WERI-Rb-1 (cell line): ENCODE measurements at regions not wholly inside any gene's neighbourhood (a gene's known extent, or its start where the extent isn't known, plus 50 kb on each side); places are given as distances from the start of the nearest gene placed in this dataset.
"Not testable (repeated sequence)": the region's sequence is repeated elsewhere in the genome, so short reads cannot be mapped to it uniquely, and the experiment has no call there.

Experiments used
- DNase-seq: peaks from one replicate; pipeline ENCODE4 v3.0.0-alpha.2; 2020
- H3K27ac ChIP-seq: fragments of 250-450 bp; sonication (Bioruptor Pico); 2 replicates; pipeline ENCODE4 v1.5.1; 2020; ENCODE audit warnings: mild to moderate bottlenecking, moderate library complexity
- H3K27me3 ChIP-seq: fragments of 250-450 bp; sonication (Bioruptor Pico); 2 replicates; pipeline ENCODE4 v1.5.1; 2021; ENCODE audit warnings: mild to moderate bottlenecking, low read depth, moderate library complexity; ENCODE audit not compliant: insufficient read depth, severe bottlenecking
- H3K36me3 ChIP-seq: fragments of 250-450 bp; sonication (Bioruptor Pico); 2 replicates; pipeline ENCODE4 v1.5.1; 2020; ENCODE audit warnings: mild to moderate bottlenecking, moderate library complexity
- H3K4me3 ChIP-seq: 2 replicates; pipeline ENCODE4 v1.5.1; 2011; ENCODE audit warnings: low read depth, mild to moderate bottlenecking, control low read depth, low read length
- H3K9me3 ChIP-seq: fragments of 250-450 bp; sonication (Bioruptor Pico); 2 replicates; pipeline ENCODE4 v1.5.1; 2021; ENCODE audit warnings: mild to moderate bottlenecking, moderate library complexity; ENCODE audit not compliant: severe bottlenecking

DNA sequence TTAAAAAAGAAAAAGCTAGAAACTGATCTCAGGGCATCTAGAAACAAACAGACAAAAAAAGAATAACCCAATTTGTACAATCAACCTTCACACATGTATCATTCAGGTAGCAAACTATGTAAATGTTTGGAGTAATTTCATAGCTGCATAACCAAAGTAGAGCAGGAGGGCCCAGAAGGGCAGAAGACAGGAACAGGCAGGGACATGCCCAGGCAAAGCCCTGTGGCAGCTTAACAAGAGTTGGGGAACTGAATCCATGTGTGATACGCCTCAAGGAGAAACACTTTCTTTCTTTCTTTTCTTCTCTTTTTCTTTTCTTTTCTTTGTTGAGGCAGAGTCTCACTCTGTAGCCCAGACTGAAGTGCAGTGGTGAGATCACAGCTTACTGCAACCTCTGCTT lies 390.4 kb upstream of the ANKRD20A1 start:
- DNase-seq, H3K36me3 ChIP-seq, H3K9me3 ChIP-seq, H3K4me3 ChIP-seq, H3K27me3 ChIP-seq, H3K27ac ChIP-seq: not testable (repeated sequence)

DNA sequence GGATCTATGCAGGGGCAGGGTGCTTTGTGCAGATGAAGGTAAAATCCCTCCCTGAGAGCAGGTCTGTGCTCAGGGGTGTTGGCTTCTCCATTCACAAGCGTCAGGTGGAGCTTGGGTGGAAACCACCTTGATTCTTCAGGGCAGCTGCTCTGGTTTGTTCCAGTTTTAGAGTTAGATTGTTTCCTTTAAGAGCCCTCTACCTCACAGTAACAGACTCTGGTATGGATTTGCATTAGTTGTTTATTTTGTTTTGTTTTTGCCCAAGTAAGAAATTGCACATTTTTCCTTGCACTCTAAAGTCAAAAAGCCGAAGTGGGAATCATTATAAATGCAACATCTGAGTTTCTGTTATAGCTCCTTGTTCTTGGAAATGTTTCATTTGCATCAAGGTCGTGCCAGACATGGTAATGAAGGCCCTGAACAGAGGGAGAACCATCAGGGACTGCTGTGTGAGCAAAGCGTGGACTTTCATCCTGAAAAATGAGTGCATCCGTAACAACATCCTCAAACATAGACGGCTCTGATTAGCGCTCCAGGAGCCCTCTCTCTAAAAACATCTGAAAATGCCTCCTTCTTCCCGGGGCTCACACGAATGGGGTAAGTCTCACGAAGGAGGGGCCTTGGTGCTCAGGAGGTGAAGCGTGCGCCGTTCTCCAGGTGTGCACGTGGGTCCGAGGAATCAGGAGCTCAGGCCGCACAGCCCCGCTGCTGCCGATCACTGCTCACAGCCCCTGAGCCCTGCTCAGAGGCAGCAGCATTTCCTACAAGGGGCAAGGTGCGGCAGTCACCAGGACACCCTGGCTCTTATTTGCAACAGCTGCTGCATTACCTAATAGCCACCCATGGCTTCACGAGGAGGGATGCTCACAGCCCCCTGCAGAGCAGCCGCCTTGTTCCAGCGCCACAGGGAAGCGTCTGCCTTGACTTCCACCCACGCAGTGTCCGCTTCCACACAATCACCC lies 396.7 kb upstream of the ANKRD20A1 start:
- not testable (repeated sequence) for H3K27ac ChIP-seq, H3K4me3 ChIP-seq, H3K36me3 ChIP-seq, H3K9me3 ChIP-seq, DNase-seq, H3K27me3 ChIP-seq

GRCh38 chr9:67452941-67453340 lies 405.8 kb upstream of the ANKRD20A1 start:
- not testable (repeated sequence) for DNase-seq, H3K4me3 ChIP-seq, H3K36me3 ChIP-seq, H3K27ac ChIP-seq, H3K9me3 ChIP-seq, H3K27me3 ChIP-seq

GRCh38 chr9:67442313-67442712 lies 416.4 kb upstream of the ANKRD20A1 start:
- H3K36me3 ChIP-seq, H3K27ac ChIP-seq, H3K4me3 ChIP-seq, H3K27me3 ChIP-seq, DNase-seq, H3K9me3 ChIP-seq: not testable (repeated sequence)

DNA sequence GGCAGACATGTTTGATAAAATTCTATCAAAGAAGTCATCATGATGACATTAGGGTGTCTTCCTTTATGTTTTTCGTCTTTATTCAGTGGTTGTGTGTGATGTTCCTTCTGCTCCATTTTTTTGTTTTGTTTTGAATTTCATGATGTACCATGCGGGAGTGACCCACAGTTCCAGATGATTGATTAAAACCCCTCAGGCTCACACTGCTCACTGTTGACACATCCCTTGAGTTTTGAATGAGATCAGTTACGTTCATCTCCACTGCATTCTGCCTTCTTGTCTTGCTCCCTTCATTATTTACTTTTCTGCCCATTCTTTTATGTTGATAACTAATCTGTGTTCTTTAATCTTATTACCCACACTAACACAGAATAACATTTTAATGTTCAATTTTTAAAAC lies 421.7 kb upstream of the ANKRD20A1 start:
- not testable (repeated sequence) for H3K27ac ChIP-seq, H3K36me3 ChIP-seq, H3K9me3 ChIP-seq, H3K4me3 ChIP-seq, DNase-seq, H3K27me3 ChIP-seq

- not testable (repeated sequence) for H3K9me3 ChIP-seq, H3K36me3 ChIP-seq, DNase-seq, H3K27me3 ChIP-seq, H3K27ac ChIP-seq, H3K4me3 ChIP-seq
Measured at GRCh38 chr9:67424881-67425280, 432.5 kb upstream of the SPATA31A3 start.

DNA sequence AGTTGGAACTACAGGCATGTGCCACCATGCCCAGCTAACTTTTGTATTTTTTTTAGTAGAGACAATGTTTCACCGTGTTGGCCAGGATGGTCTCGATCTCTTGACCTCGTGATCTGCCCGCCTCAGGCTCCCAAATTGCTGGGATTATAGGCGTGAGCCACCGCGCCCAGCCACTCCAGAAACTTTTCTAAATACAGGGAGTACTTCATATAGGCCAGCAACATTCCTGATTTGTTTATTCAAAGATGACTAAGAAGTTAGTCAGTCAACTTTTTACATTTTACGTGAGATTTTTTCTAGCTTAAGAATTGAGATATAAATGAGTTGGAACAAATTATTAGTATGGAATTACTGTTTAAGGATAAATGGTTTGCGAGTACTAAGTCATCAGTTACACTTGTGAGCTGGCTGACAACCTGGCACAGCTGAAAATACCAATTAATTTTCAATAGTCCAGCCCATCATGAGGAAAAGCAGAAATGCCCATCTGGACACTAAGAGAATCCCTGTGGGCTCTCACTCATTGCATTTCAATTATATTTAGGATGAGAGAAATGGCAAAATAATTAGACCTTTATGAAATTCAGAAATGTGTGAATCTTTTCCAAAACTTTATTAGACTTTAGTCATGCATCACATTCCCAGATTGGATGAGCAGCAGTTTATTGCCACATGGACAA lies 430.8 kb upstream of the SPATA31A3 start:
- not testable (repeated sequence) for H3K9me3 ChIP-seq, H3K4me3 ChIP-seq, H3K27ac ChIP-seq, H3K36me3 ChIP-seq, DNase-seq, H3K27me3 ChIP-seq

DNA sequence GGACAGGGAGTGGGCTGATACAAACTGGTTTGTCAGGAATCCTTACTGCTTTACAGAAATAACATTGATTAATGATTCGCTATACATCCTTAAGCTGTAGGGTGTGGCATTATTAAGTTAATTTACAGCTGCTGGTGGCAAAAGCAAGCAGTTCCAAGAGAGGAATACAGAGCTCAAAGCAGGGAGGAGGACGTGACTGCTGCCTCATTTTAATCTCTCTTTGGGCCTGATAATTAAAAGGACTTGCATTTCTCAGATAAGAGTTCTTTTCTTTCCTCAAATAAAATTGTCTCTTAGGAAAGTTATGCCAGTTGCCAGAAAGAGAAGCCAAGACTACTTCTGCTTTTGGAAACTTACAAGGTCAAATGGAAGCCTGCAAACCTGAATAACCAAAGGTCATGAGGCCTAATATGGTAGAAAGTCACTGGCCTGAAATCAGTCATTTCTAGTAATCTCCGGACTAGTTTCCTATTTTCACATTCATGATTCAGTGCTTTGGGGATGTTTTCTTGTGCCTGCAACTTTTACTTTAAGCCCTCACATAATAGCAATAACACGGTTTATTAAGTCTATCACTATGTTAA lies 426.2 kb upstream of the SPATA31A3 start:
- H3K27ac ChIP-seq, H3K9me3 ChIP-seq, H3K36me3 ChIP-seq, H3K4me3 ChIP-seq, DNase-seq, H3K27me3 ChIP-seq: not testable (repeated sequence)

- not testable (repeated sequence) for H3K4me3 ChIP-seq, H3K27me3 ChIP-seq, H3K9me3 ChIP-seq, DNase-seq, H3K27ac ChIP-seq, H3K36me3 ChIP-seq
Measured at GRCh38 chr9:67417341-67417983, 425.1 kb upstream of the SPATA31A3 start.

- H3K4me3 ChIP-seq, H3K27me3 ChIP-seq, H3K9me3 ChIP-seq, DNase-seq, H3K36me3 ChIP-seq, H3K27ac ChIP-seq: not testable (repeated sequence)
Measured at GRCh38 chr9:67416639-67417038, 424.3 kb upstream of the SPATA31A3 start.

DNA sequence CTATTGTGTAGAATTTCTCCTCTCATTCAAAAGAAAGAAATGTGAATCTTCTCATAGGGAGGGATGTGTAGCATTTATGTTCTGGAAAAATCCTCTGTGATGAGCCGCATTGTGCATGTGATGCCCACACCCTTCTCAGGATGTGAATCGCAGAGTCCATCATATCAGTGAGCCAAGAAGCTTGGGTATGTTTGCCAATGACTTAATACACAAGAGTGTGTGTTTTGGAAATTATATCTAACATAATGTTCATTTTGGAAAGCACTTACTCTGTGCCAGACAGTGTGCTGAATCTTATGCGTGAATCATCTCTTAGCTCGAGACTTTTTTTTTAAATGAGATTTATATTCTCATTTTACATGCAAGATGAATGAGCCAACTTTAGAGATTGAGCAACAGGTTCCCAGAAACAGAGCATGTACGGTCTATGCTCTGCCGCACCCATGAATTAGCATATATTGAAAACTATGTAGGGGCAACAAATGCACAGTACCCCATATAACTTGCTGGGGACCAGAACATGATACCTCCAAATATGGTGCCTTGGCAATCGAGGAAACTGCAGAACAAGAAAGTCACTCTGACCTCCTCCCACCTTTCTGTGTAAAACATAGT lies 418.4 kb upstream of the SPATA31A3 start:
- H3K9me3 ChIP-seq, H3K27me3 ChIP-seq, H3K36me3 ChIP-seq, H3K4me3 ChIP-seq, DNase-seq, H3K27ac ChIP-seq: not testable (repeated sequence)

- not testable (repeated sequence) for H3K4me3 ChIP-seq, H3K27ac ChIP-seq, DNase-seq, H3K27me3 ChIP-seq, H3K36me3 ChIP-seq, H3K9me3 ChIP-seq
Measured at GRCh38 chr9:67403739-67404138, 411.4 kb upstream of the SPATA31A3 start.

DNA sequence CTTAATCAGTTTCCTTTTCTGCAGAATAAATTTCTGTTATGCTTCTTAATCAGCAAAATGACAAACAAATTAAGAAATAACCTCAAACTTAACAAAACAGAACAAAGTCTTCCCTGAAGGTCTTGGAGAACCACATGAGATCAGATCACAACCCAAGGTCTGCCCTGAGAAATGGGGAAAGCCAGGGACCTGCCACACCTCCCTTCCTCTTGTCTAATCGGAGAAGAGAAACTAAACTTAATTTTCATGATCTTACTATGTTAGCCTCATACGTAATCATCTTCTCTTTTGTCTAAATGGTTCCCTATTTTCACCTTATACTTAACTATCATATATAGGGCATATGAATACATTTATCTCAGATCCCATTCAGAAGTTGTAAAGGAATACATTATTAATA lies 405.4 kb upstream of the SPATA31A3 start:
- DNase-seq, H3K4me3 ChIP-seq, H3K9me3 ChIP-seq, H3K36me3 ChIP-seq, H3K27ac ChIP-seq, H3K27me3 ChIP-seq: not testable (repeated sequence)

DNA sequence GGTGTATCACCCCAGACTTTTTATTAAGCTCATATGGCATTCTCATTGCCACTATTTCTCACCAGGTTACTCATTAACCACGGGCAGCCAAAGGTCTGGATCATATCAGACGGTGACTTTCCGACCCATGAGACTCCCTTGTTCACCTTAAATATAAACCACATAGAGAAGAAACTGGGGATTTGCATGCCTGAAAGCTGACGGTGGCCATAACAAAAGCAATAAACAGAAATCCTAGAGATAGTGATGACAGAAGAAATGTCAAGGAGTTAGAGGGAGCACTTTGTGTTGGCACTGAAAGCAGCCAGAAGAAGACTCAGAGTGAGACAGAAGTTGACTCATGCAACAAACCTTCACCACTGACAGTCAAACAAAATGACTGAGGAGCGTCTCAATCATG lies 402.4 kb upstream of the SPATA31A3 start:
- not testable (repeated sequence) for H3K36me3 ChIP-seq, H3K4me3 ChIP-seq, H3K9me3 ChIP-seq, H3K27ac ChIP-seq, H3K27me3 ChIP-seq, DNase-seq
